ENCODE measurements at regions not wholly inside any gene's neighbourhood (a gene's known extent, or its start where the extent isn't known, plus 50 kb on each side); places are given as distances from the start of the nearest gene placed in this dataset.

GRCh38 chr9:105864248-105864898, 170.0 kb downstream of the TMEM38B start:
- DNase-seq, result no peak
- TF ChIP-seq, protein P1, sequence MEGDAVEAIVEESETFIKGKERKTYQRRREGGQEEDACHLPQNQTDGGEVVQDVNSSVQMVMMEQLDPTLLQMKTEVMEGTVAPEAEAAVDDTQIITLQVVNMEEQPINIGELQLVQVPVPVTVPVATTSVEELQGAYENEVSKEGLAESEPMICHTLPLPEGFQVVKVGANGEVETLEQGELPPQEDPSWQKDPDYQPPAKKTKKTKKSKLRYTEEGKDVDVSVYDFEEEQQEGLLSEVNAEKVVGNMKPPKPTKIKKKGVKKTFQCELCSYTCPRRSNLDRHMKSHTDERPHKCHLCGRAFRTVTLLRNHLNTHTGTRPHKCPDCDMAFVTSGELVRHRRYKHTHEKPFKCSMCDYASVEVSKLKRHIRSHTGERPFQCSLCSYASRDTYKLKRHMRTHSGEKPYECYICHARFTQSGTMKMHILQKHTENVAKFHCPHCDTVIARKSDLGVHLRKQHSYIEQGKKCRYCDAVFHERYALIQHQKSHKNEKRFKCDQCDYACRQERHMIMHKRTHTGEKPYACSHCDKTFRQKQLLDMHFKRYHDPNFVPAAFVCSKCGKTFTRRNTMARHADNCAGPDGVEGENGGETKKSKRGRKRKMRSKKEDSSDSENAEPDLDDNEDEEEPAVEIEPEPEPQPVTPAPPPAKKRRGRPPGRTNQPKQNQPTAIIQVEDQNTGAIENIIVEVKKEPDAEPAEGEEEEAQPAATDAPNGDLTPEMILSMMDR (IDR thresholded peaks at IDR 0.05; ENCODE audit: low read depth, low read length), result no peak
- Histone ChIP-seq H3K27me3 (ENCODE audit: insufficient read depth, low read depth, severe bottlenecking) (no peaks in the 10 kb centered on the region), H3K27ac (no peak overlapping the region), H3K36me3 (no peaks in the 10 kb centered on the region), H3K4me3 (ENCODE audit: low read depth, low read length) (no peak overlapping the region), H3K9me3 (ENCODE audit: severe bottlenecking) (no peaks in the 10 kb centered on the region)

DNA sequence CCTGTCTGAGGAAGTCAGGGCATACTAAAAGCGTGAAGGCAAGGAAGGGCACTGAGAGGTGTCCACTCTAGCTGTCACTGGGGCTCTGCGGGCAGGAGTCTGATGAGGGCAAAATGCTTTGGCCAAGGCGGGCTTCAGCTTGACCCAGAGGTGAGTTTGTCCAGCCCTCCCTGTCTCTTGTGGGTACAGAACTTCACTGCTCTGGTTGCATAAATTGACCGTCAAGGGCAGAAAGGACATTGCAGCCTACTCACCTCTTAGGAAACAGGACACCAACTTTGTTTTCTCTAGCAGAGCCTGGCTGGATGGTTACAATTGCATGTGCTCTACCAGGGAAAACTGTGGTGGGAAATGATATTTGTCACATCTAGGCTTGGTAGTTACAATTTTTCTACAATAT, 170.9 kb downstream of the TMEM38B start:
- H3K9me3 ChIP-seq (ENCODE audit: severe bottlenecking), result no peaks in the 10 kb centered on the region
- H3K4me3 ChIP-seq (ENCODE audit: low read depth, low read length), result no peak overlapping the region
- no peaks in the 10 kb centered on the region for H3K27me3 ChIP-seq (ENCODE audit: insufficient read depth, low read depth, severe bottlenecking)
- TF ChIP-seq, protein P1 (IDR thresholded peaks at IDR 0.05; ENCODE audit: low read depth, low read length), result no peak
- no peak for DNase-seq
- no peaks in the 10 kb centered on the region for H3K36me3 ChIP-seq
- H3K27ac ChIP-seq, result no peak overlapping the region

GRCh38 chr9:105871540-105871939, 177.2 kb downstream of the TMEM38B start:
- H3K9me3 ChIP-seq (ENCODE audit: severe bottlenecking), result no peaks in the 10 kb centered on the region
- H3K27ac ChIP-seq, result no peak overlapping the region
- no peaks in the 10 kb centered on the region for H3K27me3 ChIP-seq (ENCODE audit: insufficient read depth, low read depth, severe bottlenecking)
- H3K36me3 ChIP-seq, result no peaks in the 10 kb centered on the region
- H3K4me3 ChIP-seq (ENCODE audit: low read depth, low read length), result no peak overlapping the region
- DNase-seq, result no peak
- TF ChIP-seq, protein P1 (IDR thresholded peaks at IDR 0.05; ENCODE audit: low read depth, low read length), result no peak

DNA sequence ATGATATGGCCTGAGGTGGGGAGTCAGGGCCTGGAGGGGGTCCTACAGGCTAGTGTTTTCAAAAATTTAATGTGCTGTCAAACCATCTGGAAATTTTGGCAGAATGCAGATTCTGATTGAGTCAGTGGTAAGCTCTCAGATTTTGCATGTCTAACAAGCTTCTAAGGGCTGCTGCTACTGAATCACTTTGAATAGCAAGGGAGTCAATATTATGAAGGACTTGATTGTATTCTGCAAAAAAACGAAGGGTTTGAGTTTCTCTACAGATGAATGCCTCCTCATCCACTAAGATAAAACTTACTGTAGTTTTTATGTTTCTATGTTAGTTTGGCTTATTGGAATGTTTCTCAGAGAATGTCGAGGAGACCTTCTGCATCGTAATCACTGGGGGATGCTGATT, 179.5 kb downstream of the TMEM38B start:
- no peak overlapping the region for H3K27ac ChIP-seq
- TF ChIP-seq, protein P1 (IDR thresholded peaks at IDR 0.05; ENCODE audit: low read depth, low read length), result no peak
- no peak for DNase-seq
- H3K4me3 ChIP-seq (ENCODE audit: low read depth, low read length), result no peak overlapping the region
- H3K27me3 ChIP-seq (ENCODE audit: insufficient read depth, low read depth, severe bottlenecking), result no peaks in the 10 kb centered on the region
- no peaks in the 10 kb centered on the region for H3K9me3 ChIP-seq (ENCODE audit: severe bottlenecking)
- H3K36me3 ChIP-seq, result no peaks in the 10 kb centered on the region

DNA sequence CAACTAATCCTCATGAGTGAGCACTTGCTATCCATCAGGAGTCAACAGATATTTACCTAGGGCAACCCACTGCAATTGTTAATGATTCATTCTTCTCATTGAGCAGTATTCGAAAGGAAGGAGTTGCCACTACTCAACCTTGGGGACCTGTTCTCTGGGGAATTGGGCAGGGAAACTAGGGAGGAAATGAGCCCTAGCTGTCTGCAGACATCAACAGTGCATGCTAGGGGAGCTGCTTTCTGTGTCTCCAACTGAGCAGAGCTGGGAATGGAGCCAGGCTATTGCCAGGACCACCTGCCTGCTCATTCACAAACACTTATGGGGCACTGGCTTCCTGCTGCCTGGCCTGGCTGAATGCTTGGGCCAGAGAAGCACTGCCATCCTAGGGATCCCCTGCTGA, 183.4 kb downstream of the TMEM38B start:
- no peaks in the 10 kb centered on the region for H3K27me3 ChIP-seq (ENCODE audit: insufficient read depth, low read depth, severe bottlenecking)
- H3K27ac ChIP-seq, result no peak overlapping the region
- no peaks in the 10 kb centered on the region for H3K9me3 ChIP-seq (ENCODE audit: severe bottlenecking)
- no peaks in the 10 kb centered on the region for H3K36me3 ChIP-seq
- no peak overlapping the region for H3K4me3 ChIP-seq (ENCODE audit: low read depth, low read length)
- no peak for DNase-seq
- TF ChIP-seq, protein P1 (IDR thresholded peaks at IDR 0.05; ENCODE audit: low read depth, low read length), result no peak

GRCh38 chr9:105879181-105879580, 184.8 kb downstream of the TMEM38B start:
- TF ChIP-seq, protein P1 (IDR thresholded peaks at IDR 0.05; ENCODE audit: low read depth, low read length), result no peak

More at GRCh38 chr9:105879181-105879580, 184.8 kb downstream of the TMEM38B start:
- H3K27ac ChIP-seq, result no peak overlapping the region
- H3K9me3 ChIP-seq (ENCODE audit: severe bottlenecking), result no peaks in the 10 kb centered on the region
- no peak for DNase-seq
- no peak overlapping the region for H3K4me3 ChIP-seq (ENCODE audit: low read depth, low read length)
- no peaks in the 10 kb centered on the region for H3K27me3 ChIP-seq (ENCODE audit: insufficient read depth, low read depth, severe bottlenecking)
- H3K36me3 ChIP-seq, result no peaks in the 10 kb centered on the region

Data from WERI-Rb-1 (cell line).